Small intestine (tissue), 7 donors: ENCODE measurements at regions not wholly inside any gene's neighbourhood (a gene's known extent, or its start where the extent isn't known, plus 50 kb on each side); places are given as distances from the start of the nearest gene placed in this dataset.

Experiments
- DNase-seq, 2 donors: peaks; one replicate each; pipeline versions ENCODE4 v3.0.0 to v3.0.0-alpha.2; 2013
- FAIRE-seq: peaks from 2 replicates; lab custom pipeline; 2012; peaks lifted over from hg19 to GRCh38; lab: Jason Lieb, UNC
- H3K27ac ChIP-seq, 3 donors: one replicate each; pipeline ENCODE4 v1.5.1; 2013; ENCODE audit warnings: low read length in 2 of 3, mild to moderate bottlenecking in 2 of 3, control low read depth in 1 of 3, inconsistent platforms in 1 of 3, low read depth in 1 of 3, moderate library complexity in 1 of 3
- H3K27me3 ChIP-seq, 3 donors: one replicate each; pipeline ENCODE4 v1.6.1; 2013; ENCODE audit warnings: low read length in 3 of 3, inconsistent platforms in 1 of 3; ENCODE audit not compliant: control insufficient read depth in 3 of 3, insufficient read depth in 3 of 3
- H3K36me3 ChIP-seq, 3 donors: one replicate each; pipeline ENCODE4 v1.6.1; 2013; ENCODE audit warnings: low read length in 3 of 3, inconsistent platforms in 1 of 3, low read depth in 1 of 3, mild to moderate bottlenecking in 1 of 3, moderate library complexity in 1 of 3; ENCODE audit not compliant: control insufficient read depth in 3 of 3, insufficient read depth in 2 of 3
- H3K4me1 ChIP-seq, 3 donors: one replicate each; pipeline ENCODE4 v1.6.1; 2013; ENCODE audit warnings: low read length in 2 of 3, inconsistent platforms in 1 of 3, low read depth in 1 of 3, mild to moderate bottlenecking in 1 of 3, moderate library complexity in 1 of 3; ENCODE audit not compliant: control insufficient read depth in 3 of 3, insufficient read depth in 2 of 3
- H3K4me3 ChIP-seq, 3 donors: one replicate each; pipeline ENCODE4 v1.5.1; 2013; ENCODE audit warnings: low read length in 3 of 3, control low read depth in 1 of 3, inconsistent platforms in 1 of 3, low read depth in 1 of 3, mild to moderate bottlenecking in 1 of 3, moderate library complexity in 1 of 3
- H3K9me3 ChIP-seq, 2 donors: one replicate each; pipeline ENCODE4 v1.6.1; 2013; ENCODE audit warnings: low read depth in 1 of 2, low read length in 1 of 2; ENCODE audit not compliant: control insufficient read depth in 2 of 2, insufficient read depth in 1 of 2
- WGBS, 3 donors: extraction: QIAGEN DNeasy Blood & Tissue Kit; methylation state at CpG; one replicate each; pipeline ENCODE4 v1.1.7; 2013; 5-methylcytosine and 5-hydroxymethylcytosine counted together
- donor health status: healthy with polysubstance abuse.
- donor health status: control.
- donor health status: control.
- donor health status: Bipolar disorder and iron deficiency.
- donor health status: healthy.

GRCh38 chr14:83314764-83315163 is 1781.1 kb upstream of the SEL1L start:
- no peaks in the 10 kb centered on the region for H3K27me3 ChIP-seq
- no peak for DNase-seq
- WGBS, 3 donors = 81 to 84% (median 81%) methylated on average over 2 of the region's 2 CpGs
- no peak for FAIRE-seq
- H3K27ac ChIP-seq = no peak overlapping the region
- H3K36me3 ChIP-seq = no peaks in the 10 kb centered on the region
- no peak overlapping the region for H3K4me3 ChIP-seq
- no peaks in the 10 kb centered on the region for H3K9me3 ChIP-seq
- no peaks in the 10 kb centered on the region for H3K4me1 ChIP-seq

DNA sequence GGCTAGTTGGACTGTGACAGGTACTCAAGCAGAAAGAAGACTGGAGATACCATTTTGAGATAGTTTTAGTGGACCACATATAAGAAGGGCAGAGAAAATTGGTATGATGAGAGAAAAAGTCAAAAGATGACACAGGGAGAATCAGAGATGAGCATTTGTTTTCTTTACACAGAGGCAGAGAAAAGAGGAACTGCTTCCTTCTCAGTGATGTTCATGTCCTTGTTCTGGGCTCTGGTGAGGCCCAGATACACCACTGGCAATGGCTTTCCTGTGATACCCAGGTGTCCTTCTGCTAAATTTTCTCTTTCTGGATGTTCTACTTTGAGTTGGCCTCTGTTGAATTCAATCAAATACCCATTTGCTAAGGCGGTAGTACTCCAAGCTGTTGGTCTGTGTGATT is 1782.7 kb upstream of the SEL1L start:
- H3K4me3 ChIP-seq = no peak overlapping the region
- H3K27ac ChIP-seq = no peak overlapping the region
- H3K4me1 ChIP-seq = no peaks in the 10 kb centered on the region
- DNase-seq = no peak
- WGBS, 3 donors = 79 to 87% (median 81%) methylated on average over 1 of the region's 1 CpG
- no peaks in the 10 kb centered on the region for H3K27me3 ChIP-seq
- H3K36me3 ChIP-seq = no peaks in the 10 kb centered on the region
- no peaks in the 10 kb centered on the region for H3K9me3 ChIP-seq
- FAIRE-seq = no peak

DNA sequence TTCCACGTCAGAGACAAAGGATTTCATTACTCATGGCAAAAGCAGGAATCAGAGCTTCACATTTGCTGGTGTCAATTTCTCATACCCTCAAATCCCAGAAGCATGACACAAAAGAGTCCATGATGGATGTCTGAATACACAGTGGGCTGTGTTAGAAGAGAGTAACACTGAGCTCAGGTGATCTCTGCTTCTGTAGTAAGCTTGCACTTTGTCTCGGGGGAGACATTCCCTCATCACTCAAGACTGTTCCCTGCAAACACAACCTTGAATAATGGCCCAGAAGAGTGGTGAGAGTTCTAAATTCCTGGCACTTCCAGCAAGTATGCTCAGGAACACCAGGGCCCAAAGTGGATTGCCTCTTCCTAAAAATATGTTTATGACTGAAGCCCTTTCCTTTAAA is 1787.2 kb upstream of the SEL1L start:
- WGBS, 3 donors = 76 to 83% (median 78%) methylated on average over 2 of the region's 2 CpGs
- DNase-seq (no peak), FAIRE-seq (no peak)
- no peaks in the 10 kb centered on the region for H3K9me3 ChIP-seq
- H3K36me3 ChIP-seq = no peaks in the 10 kb centered on the region
- no peaks in the 10 kb centered on the region for H3K27me3 ChIP-seq
- no peak overlapping the region for H3K4me3 ChIP-seq
- no peaks in the 10 kb centered on the region for H3K4me1 ChIP-seq
- H3K27ac ChIP-seq = no peak overlapping the region

DNA sequence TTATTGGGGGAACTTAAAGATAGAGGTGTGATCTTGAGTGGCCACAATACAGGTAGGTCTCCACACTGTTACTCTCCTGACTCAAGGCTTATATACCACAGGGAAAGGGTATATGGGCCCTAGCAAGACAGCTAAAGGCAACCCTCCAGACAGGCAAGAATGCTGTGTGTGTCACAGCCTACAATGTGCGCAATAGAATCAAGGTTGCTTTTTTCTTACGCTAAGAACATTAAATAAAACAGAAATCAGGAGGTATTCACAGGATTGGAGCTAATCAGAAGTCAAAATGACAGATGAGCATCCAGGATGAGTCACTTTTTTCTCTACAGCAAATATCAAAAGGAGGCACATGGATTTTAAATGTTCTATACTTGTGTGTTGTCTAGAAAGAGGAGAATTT is 1797.9 kb upstream of the SEL1L start:
- no peak overlapping the region for H3K4me3 ChIP-seq
- WGBS, 3 donors = 90 to 94% (median 94%) methylated on average over 2 of the region's 2 CpGs
- H3K27ac ChIP-seq = no peak overlapping the region
- no peaks in the 10 kb centered on the region for H3K27me3 ChIP-seq
- FAIRE-seq (no peak), DNase-seq (no peak)
- no peaks in the 10 kb centered on the region for H3K36me3 ChIP-seq
- no peaks in the 10 kb centered on the region for H3K9me3 ChIP-seq
- no peaks in the 10 kb centered on the region for H3K4me1 ChIP-seq

DNA sequence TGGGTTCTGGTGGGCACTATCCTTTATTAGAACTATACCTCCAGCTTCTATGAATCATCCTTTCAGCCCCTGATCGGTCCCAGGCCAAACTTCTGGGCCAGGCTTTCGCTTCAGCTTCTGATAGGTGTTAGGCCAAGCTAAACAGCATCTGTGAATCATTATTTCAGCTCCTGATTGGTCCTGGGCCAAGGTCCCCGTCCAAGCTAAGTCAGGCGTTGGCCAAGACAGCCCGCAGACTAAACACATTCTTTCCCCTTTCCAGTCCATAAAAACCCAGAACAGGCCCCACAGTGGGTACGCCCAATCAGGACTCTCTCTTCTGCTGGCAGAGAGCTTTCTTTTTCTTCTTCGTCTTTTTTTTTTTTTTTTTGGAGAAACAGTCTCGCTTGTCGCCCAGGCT is 1808.9 kb upstream of the SEL1L start:
- H3K36me3 ChIP-seq = no peaks in the 10 kb centered on the region
- 77 to 84% (median 81%) methylated on average over 9 of the region's 9 CpGs for WGBS, 3 donors
- no peaks in the 10 kb centered on the region for H3K27me3 ChIP-seq
- FAIRE-seq (no peak), DNase-seq (no peak)
- H3K27ac ChIP-seq = no peak overlapping the region
- H3K9me3 ChIP-seq = peaks cover 0 to 2% of the 10 kb centered on the region in 2 donors
- H3K4me1 ChIP-seq = no peaks in the 10 kb centered on the region
- H3K4me3 ChIP-seq = no peak overlapping the region

DNA sequence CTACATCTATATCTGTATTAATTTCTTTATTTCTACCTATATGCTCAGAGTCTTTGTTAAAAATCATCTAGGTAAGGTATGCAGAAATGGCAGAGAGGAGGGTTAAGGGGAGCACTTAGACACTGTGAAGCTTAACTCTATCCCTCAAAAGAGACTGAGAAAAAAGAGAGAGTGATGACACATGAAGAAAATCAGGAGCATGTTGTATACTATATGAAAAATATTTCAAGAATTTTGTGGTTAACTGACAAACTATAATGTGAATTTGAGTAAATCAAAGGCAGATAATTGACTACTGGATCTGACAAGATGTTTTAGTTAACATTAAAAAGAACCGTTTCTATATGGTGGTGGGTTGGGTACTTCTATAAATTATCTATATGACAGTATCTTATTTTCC is 1814.2 kb upstream of the SEL1L start:
- Histone ChIP-seq H3K27ac (no peak overlapping the region), H3K27me3 (no peaks in the 10 kb centered on the region), H3K4me1 (no peaks in the 10 kb centered on the region), H3K4me3 (no peak overlapping the region), H3K9me3 (no peaks in the 10 kb centered on the region), H3K36me3 (no peaks in the 10 kb centered on the region)
- 28 to 35% (median 31%) methylated on average over 1 of the region's 1 CpG for WGBS, 3 donors
- FAIRE-seq (no peak), DNase-seq (no peak)

DNA sequence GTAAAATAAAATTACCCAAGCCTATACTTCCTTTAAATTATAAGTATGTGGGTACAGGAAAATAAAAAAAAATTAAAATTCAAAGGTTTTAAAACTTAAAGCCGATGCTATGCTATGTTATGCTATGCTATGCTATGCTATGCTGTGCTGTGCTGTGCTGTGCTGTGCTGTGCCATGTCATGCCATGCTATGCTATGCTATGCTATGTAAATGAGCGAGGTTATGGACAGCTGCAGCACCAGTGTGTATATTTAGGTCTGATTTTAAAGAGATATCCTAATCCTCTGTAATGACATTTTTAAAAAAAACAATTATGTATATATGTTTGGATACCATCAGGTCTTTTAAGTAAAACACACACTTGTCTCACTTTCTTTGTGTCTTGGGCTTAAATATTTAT is 1822.0 kb upstream of the SEL1L start:
- Histone ChIP-seq H3K4me3 (no peak overlapping the region), H3K27me3 (no peaks in the 10 kb centered on the region), H3K9me3 (no peaks in the 10 kb centered on the region), H3K27ac (no peak overlapping the region), H3K4me1 (no peaks in the 10 kb centered on the region), H3K36me3 (no peaks in the 10 kb centered on the region)
- 66 to 81% (median 67%) methylated on average over 2 of the region's 2 CpGs for WGBS, 3 donors
- no peak for DNase-seq
- FAIRE-seq = no peak

GRCh38 chr14:83356080-83356479 is 1822.4 kb upstream of the SEL1L start:
- Histone ChIP-seq H3K36me3 (no peaks in the 10 kb centered on the region), H3K4me1 (no peaks in the 10 kb centered on the region), H3K27ac (no peak overlapping the region), H3K9me3 (no peaks in the 10 kb centered on the region), H3K4me3 (no peak overlapping the region), H3K27me3 (no peaks in the 10 kb centered on the region)
- FAIRE-seq = no peak
- WGBS, 3 donors = 85 to 91% (median 88%) methylated on average over 5 of the region's 5 CpGs
- no peak for DNase-seq

DNA sequence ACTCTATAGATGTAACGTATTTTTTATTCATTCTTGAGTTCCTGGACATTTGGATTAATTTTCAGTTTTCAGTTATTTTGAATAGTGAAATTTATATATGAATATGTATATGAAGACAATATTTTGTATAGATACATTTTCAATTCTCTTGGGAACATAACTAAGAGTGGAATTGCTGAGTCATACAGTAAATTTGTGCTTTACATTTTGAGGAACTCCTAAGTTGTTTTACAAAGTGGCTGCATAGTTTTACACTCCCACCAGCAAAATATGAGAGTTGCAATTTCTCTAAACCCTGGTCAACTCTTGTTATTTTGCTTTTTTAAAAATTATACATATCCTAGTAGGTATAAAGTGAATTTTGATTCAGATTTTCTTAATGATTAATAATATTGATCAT is 1838.6 kb upstream of the SEL1L start:
- Histone ChIP-seq H3K4me1 (no peaks in the 10 kb centered on the region), H3K36me3 (no peaks in the 10 kb centered on the region), H3K27ac (no peak overlapping the region), H3K4me3 (no peak overlapping the region), H3K9me3 (peaks cover 0 to 2% of the 10 kb centered on the region in 2 donors), H3K27me3 (no peaks in the 10 kb centered on the region)
- no peak for DNase-seq
- 16 to 59% (median 36%) methylated on average over 1 of the region's 1 CpG for WGBS, 3 donors
- no peak for FAIRE-seq
